Endodermal cell (in vitro differentiated cells): ENCODE measurements at regions not wholly inside any gene's neighbourhood (a gene's known extent, or its start where the extent isn't known, plus 50 kb on each side); places are given as distances from the start of the nearest gene placed in this dataset.

Experiments used
- DNase-seq: peaks from one replicate; pipeline ENCODE4 v3.0.0-alpha.2; 2017
- H3K27ac ChIP-seq: 2 replicates; pipeline ENCODE4 v1.5.1; 2013; ENCODE audit warnings: mild to moderate bottlenecking, low read depth, low read length, moderate library complexity
- H3K27me3 ChIP-seq: 2 replicates; pipeline ENCODE4 v1.6.1; 2013; ENCODE audit warnings: mild to moderate bottlenecking, low read length, moderate library complexity; ENCODE audit not compliant: insufficient read depth, control insufficient read depth, poor library complexity, severe bottlenecking
- H3K36me3 ChIP-seq: 2 replicates; pipeline ENCODE4 v1.7.0; 2013; ENCODE audit warnings: mild to moderate bottlenecking, low read length, moderate library complexity; ENCODE audit not compliant: control insufficient read depth, insufficient read depth
- H3K4me1 ChIP-seq: one replicate; pipeline ENCODE4 v1.7.0; 2013; ENCODE audit warnings: low read length; ENCODE audit not compliant: control insufficient read depth, insufficient read depth
- H3K4me3 ChIP-seq: 2 replicates; pipeline ENCODE4 v1.5.1; 2013; ENCODE audit warnings: mild to moderate bottlenecking, low read length, moderate library complexity
- H3K9ac ChIP-seq: 2 replicates; pipeline ENCODE4 v1.6.1; 2013; ENCODE audit warnings: mild to moderate bottlenecking, low read length, moderate library complexity; ENCODE audit not compliant: poor library complexity, severe bottlenecking; ENCODE audit errors: extremely low read depth
- H3K9me3 ChIP-seq: 2 replicates; pipeline ENCODE4 v1.6.1; 2013; ENCODE audit warnings: mild to moderate bottlenecking, low read length, moderate library complexity; ENCODE audit not compliant: control insufficient read depth
- H3K27ac Mint-ChIP-seq: 2 replicates; pipeline ENCODE4 v1.8.0; 2020; ENCODE audit warnings: mixed read lengths
- H3K27me3 Mint-ChIP-seq: 2 replicates; pipeline ENCODE4 v1.8.0; 2021; ENCODE audit warnings: mild to moderate bottlenecking, mixed read lengths; ENCODE audit not compliant: insufficient read depth
- H3K36me3 Mint-ChIP-seq: 2 replicates; pipeline ENCODE4 v1.8.0; 2020; ENCODE audit warnings: low read depth, mixed read lengths
- H3K4me1 Mint-ChIP-seq: 2 replicates; pipeline ENCODE4 v1.8.0; 2020; ENCODE audit warnings: mixed read lengths
- H3K4me3 Mint-ChIP-seq: 2 replicates; pipeline ENCODE4 v1.8.0; 2020; ENCODE audit warnings: mild to moderate bottlenecking, moderate library complexity, mixed read lengths
- H3K9me3 Mint-ChIP-seq: 2 replicates; pipeline ENCODE4 v1.8.0; 2020; ENCODE audit warnings: mild to moderate bottlenecking, mixed read lengths
- CTCF ChIP-seq: fragments of 200-600 bp; sonication (generic); conservative IDR thresholded peaks from 2 replicates; pipeline ENCODE4 v1.5.0; 2021; ENCODE audit warnings: antibody characterized with exemption, mild to moderate bottlenecking
- WGBS, 2 experiments: methylation state at CpG; one replicate each; pipeline versions ENCODE4 v1.1.5 to v1.1.7; 2013; ENCODE audit warnings: missing lambda C conversion rate in 2 of 2, mixed read lengths in 1 of 2; ENCODE audit not compliant: insufficient coverage in 1 of 2, insufficient read length in 1 of 2; 5-methylcytosine and 5-hydroxymethylcytosine counted together

- no peaks in the 10 kb centered on the region for H3K36me3 Mint-ChIP-seq
- H3K9me3 ChIP-seq, result no peaks in the 10 kb centered on the region
- H3K4me3 Mint-ChIP-seq, result no peak overlapping the region
- no peak overlapping the region for H3K4me3 ChIP-seq
- no peaks in the 10 kb centered on the region for H3K36me3 ChIP-seq
- WGBS, 2 experiments, result 92 to 93% methylated on average over 4 of the region's 5 CpGs
- no peak overlapping the region for H3K27ac Mint-ChIP-seq
- no peaks in the 10 kb centered on the region for H3K27me3 ChIP-seq
- peaks cover 35% of the 10 kb centered on the region for H3K4me1 Mint-ChIP-seq
- H3K4me1 ChIP-seq, result peaks cover 6% of the 10 kb centered on the region
- DNase-seq, result no peak
- H3K27ac ChIP-seq, result no peak overlapping the region
- no peak overlapping the region for H3K9ac ChIP-seq
- TF ChIP-seq CTCF, result no peak
- H3K9me3 Mint-ChIP-seq, result no peaks in the 10 kb centered on the region
- no peaks in the 10 kb centered on the region for H3K27me3 Mint-ChIP-seq
These were observed 214.3 kb upstream of the APCDD1 start for GRCh38 chr18:10239991-10240634.

- H3K27ac ChIP-seq, result no peak overlapping the region
- peaks cover 6% of the 10 kb centered on the region for H3K4me1 ChIP-seq
- DNase-seq, result no peak
- Mint-ChIP-seq H3K9me3 (no peaks in the 10 kb centered on the region), H3K36me3 (no peaks in the 10 kb centered on the region), H3K27me3 (no peaks in the 10 kb centered on the region), H3K4me3 (no peak overlapping the region), H3K4me1 (peaks cover 35% of the 10 kb centered on the region), H3K27ac (no peak overlapping the region)
- H3K9me3 ChIP-seq, result no peaks in the 10 kb centered on the region
- TF ChIP-seq CTCF, result no peak
- H3K4me3 ChIP-seq, result no peak overlapping the region
- WGBS, 2 experiments, result 94 to 100% methylated on average over 1 to 2 of the region's 2 CpGs
- no peaks in the 10 kb centered on the region for H3K36me3 ChIP-seq
- H3K27me3 ChIP-seq, result no peaks in the 10 kb centered on the region
- no peak overlapping the region for H3K9ac ChIP-seq
These were observed 213.5 kb upstream of the APCDD1 start for GRCh38 chr18:10240973-10241372.

GRCh38 chr18:10241579-10241978 lies 212.9 kb upstream of the APCDD1 start:
- 87 to 100% methylated on average over 1 of the region's 1 CpG for WGBS, 2 experiments
- Histone ChIP-seq H3K9ac (no peak overlapping the region), H3K27ac (no peak overlapping the region), H3K9me3 (no peaks in the 10 kb centered on the region), H3K27me3 (no peaks in the 10 kb centered on the region), H3K4me1 (peaks cover 6% of the 10 kb centered on the region), H3K36me3 (no peaks in the 10 kb centered on the region), H3K4me3 (no peak overlapping the region)
- no peaks in the 10 kb centered on the region for H3K36me3 Mint-ChIP-seq
- H3K27ac Mint-ChIP-seq, result no peak overlapping the region
- H3K4me3 Mint-ChIP-seq, result no peak overlapping the region
- H3K9me3 Mint-ChIP-seq, result no peaks in the 10 kb centered on the region
- TF ChIP-seq CTCF, result no peak
- H3K27me3 Mint-ChIP-seq, result no peaks in the 10 kb centered on the region
- no peak for DNase-seq
- peaks cover 35% of the 10 kb centered on the region for H3K4me1 Mint-ChIP-seq
